ENCODE measurements at regions not wholly inside any gene's neighbourhood (a gene's known extent, or its start where the extent isn't known, plus 50 kb on each side); places are given as distances from the start of the nearest gene placed in this dataset.
"Not testable (repeated sequence)": the region's sequence is repeated elsewhere in the genome, so short reads cannot be mapped to it uniquely, and the experiment has no call there.

DNA sequence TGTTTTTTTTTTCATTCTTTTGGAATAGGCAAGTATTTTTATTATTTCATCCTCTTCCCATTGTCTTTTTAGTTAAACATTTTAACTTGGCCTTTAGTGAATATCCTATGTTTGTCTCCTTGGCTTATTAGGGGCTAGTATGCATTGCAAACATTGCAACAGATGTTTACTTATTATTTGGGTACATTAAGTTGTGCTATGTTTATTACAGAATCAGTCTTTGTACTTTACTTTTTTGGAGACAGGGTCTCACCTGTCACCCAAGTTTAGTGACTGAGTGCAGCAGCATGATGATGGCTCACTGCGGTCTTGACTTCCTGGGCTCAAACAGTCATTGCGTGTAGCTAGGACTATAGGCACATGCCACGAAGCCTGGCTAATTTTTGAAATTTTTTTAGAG lies 51.1 kb upstream of the NUDT6 start:
- no peak for DNase-seq

- DNase-seq: no peak
Measured at GRCh38 chr4:122976111-122976510, 53.7 kb upstream of the NUDT6 start.

DNA sequence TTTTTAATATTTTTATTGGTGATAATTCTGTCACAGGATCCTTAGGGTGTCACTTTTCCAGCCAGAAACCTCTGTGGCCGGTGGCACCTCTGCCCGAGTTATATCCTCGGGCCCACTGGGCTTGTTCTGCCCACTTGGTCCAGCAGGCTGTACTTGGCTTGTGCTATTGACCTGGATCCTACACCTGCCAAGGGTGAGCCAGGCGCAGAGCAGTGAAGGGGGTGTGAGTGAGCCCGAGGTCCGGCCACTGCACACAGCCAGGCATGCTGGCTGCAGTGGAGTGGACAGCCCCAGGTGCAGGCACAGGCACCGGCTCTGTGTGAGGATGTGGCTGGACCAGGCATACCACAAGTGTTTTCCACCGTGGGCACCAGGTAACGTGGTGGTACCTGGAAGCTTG lies 54.7 kb upstream of the NUDT6 start:
- DNase-seq: no peak

DNA sequence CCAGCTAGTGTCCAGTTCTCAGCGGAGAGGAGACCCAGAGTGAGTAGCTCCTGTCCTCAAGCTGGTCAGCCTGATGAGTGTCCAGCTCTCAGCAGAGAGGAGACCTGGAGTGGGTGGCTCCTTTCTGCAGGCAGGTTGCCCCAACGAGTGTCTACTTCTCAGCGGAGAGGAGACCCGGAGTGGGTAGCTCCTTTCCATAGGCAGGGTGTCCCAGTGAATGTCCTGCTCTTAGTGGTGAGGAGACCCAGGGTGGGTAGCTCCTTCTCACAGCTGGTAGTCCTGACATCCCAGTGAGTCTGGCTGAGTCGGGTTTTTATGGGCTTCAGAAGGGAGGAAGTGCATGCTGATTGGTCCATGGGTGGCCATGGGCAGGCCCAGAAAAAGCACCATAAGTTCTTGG lies 55.7 kb upstream of the NUDT6 start:
- DNase-seq: no peak

DNA sequence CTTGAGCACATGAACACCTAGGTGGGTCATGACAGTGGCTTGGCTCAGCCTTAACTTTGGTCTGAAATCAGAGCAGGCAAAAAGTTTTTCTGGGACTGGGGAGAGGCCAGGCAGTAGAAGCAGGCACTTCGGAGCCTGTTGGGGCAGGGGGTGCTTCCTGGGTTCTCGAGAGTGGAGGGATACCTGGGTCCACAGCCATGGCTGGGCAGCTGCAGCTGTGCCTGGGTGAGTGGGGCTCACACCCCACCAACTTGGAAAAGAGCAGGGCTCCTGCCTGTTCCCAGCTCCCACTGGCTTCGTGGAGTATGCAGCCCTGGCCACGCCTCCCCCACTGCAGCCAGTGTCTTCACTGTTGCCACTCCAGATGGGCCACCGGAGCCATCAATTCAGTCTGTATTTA lies 56.4 kb upstream of the NUDT6 start:
- DNase-seq: no peak

- DNase-seq: no peak
Measured at GRCh38 chr4:122980860-122981259, 58.5 kb upstream of the NUDT6 start.

- DNase-seq: no peak
Measured at GRCh38 chr4:122988696-122989095, 66.3 kb upstream of the NUDT6 start.

DNA sequence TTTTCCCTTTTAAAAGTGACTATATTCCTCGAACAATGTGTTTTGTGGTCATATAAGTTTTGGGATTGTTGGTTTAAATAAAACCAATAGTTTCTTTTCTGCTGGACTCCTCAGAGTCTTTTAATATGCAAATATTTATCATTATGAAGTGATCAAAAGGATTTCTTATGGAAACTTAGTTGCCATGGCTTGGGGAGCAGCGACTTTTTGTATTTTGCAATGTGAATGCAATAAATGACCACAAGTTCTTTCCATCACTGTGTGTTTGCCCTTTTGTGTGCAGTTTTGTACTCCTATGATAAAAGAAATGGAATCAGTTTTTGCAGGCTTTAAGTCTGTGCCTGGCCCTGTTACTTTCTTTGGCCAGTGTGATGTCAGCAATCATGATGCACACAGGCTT lies 68.5 kb upstream of the NUDT6 start:
- DNase-seq: no peak

DNA sequence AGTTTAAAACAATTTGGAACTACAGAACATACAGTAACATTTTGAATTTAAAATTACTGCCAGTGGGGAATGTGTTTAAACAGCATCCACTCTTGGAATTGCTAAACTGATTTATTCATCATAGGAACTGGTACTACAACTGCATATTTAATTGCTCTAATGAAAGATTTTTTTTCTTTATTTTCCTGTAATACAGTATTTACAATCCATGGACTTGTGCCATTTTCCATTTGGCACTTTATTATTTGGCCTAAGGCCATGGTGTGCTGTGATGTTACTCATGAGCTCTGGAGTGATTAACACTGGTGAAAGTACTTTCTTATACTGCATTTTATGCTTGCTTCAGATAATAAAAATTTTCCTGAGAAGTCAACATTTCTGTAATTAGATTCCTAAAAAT lies 69.7 kb upstream of the NUDT6 start:
- no peak for DNase-seq

- DNase-seq: no peak
Measured at GRCh38 chr4:122992641-122993040, 70.2 kb upstream of the NUDT6 start.

DNA sequence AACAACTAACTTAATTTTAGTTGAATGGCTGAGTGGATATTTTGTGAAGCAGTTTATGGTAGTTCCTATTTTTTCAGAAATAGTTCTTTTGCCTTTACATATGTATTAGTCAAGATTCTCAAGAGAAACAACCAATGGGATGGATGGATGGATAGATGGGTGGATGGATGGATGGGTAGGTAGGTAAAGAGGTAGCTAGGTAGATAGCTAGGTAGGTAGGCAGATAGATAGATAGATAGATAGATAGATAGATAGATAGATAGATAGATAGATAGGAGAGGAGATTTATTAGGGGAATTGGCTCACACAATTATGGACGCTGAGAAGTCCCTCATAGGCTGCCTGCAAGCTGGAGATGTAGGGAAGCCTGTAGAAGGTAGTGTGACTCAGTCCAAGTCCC lies 74.0 kb upstream of the NUDT6 start:
- DNase-seq: no peak

DNA sequence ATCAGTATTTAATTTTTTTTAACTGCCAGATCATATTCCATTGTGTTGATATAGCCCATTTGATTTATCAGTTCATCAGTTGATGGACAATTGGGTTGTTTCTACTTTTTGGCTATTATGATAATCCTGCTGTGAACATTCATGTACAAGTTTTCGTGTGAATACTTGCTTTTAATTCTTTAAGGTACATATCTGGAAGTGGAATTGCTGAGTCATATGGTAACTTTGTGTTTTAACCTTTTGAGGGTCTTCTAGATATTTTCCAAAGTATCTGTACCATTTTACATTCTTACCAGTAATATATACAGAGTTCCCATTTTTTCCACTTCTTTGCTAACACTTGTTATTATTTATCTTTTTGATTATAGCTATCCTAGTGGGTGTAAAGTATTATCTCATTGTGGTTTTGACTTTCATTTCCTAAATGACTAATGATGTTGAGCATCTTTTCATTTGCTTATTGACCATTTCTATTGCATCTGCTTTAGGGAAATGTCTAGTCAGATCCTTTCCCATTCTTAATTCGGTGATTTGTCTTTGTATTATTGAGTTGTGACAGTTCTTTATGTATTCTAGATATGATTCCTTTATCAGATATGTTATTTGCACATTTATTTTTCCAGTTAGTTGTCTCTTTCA lies 75.2 kb upstream of the NUDT6 start:
- no peak for DNase-seq

DNA sequence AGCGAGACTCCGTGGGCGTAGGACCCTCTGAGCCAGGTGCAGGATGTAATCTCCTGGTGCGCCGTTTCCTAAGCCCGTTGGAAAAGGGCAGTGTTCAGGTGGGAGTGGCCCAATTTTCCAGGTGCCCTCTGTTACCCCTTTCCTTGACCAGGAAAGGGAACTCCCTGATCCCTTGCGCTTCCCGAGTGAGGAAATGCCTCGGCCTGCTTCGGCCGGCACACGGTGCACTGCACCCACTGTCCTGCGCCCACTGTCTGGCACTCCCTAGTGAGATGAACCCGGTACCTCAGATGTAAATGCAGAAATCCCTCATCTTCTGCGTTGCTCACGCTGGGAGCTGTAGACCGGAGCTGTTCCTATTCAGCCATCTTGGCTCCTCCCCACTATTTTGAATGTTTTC lies 81.7 kb upstream of the NUDT6 start:
- DNase-seq: not testable (repeated sequence)

DNA sequence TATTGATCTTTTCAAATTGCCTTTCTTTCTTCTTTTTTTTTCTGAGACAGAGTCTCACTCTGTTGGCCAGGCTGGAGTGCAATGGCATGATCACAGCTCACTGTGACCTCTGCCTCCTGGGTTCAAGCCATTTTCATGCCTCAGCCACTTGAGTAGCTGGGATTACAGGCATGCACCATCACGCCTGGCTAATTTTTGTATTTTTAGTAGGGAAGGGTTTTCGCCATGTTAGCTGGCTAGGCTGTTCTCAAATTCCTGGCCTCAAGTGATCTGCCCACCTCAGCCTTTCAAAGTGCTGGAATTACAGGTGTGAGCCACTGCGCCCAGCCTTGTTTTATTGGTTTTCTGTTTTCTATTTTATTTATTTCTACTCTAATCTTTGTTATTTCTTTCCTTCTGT lies 82.7 kb upstream of the NUDT6 start:
- DNase-seq: not testable (repeated sequence)

- DNase-seq: no peak
Measured at GRCh38 chr4:123007679-123008078, 85.3 kb upstream of the NUDT6 start.

DNA sequence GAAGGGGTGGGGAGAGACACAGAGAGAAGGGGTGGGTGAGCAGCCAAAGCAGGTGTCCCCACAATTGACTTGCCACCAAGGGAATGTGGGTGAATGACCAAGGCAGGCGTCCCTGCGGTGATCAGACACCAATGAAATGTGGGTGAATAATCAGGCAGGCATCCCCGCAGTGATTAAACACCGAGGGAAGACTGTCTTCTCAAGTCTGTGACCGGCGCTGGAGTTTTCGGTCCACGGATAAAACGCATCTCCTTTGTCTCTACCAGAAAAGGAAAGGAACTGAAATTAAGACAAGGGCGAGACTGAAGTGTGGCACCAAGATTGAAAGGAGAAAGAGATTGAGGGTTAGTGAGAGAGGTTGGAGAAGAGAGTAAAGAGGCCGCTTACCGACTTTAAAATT lies 90.0 kb upstream of the NUDT6 start:
- not testable (repeated sequence) for DNase-seq

GRCh38 chr4:123014038-123014437 lies 91.6 kb upstream of the NUDT6 start:
- DNase-seq: no peak

GRCh38 chr4:123017078-123017477 lies 94.7 kb upstream of the NUDT6 start:
- no peak for DNase-seq

- no peak for DNase-seq
Measured at GRCh38 chr4:123017636-123018395, 95.4 kb upstream of the NUDT6 start.

- no peak for DNase-seq
Measured at GRCh38 chr4:123018396-123018775, 96.0 kb upstream of the NUDT6 start.

DNA sequence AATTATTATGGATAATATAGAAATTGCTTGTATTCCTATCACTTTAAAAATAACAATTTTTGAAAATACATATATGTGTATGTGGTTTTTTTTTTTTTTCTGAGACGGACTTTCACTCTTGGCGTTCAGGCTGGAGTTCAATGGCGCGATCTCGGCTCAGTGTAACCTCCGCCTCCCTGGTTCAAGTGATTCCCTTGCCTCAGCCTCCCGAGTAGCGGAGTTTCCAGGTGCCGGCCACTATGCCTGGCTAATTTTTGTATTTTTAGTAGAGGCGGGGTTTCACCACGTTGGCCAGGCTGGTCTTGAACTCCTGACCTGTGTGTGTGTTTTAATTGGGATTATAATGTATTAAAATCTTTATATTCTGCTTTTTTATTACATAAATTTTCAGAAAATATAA lies 97.9 kb upstream of the NUDT6 start:
- DNase-seq: no peak

DNA sequence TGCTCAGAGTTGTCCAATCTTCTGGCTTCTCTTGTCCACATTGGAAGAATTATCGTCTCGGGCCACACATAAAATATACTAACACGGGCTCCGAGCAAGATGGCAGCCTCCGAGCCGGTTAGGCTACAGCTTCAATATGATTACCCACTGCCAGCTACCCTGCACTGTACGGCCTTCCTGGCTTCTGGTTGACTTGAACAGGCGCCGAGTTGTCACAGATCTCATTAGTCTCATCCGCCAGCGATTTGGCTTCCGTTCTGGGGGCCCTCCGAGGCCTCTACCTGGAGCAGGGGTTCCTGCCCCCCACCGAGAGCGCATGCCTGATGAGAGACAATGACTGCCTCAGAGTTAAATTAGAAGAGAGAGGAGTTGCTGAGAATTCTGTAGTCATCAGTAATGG lies 101.2 kb upstream of the NUDT6 start:
- DNase-seq: no peak

DNA sequence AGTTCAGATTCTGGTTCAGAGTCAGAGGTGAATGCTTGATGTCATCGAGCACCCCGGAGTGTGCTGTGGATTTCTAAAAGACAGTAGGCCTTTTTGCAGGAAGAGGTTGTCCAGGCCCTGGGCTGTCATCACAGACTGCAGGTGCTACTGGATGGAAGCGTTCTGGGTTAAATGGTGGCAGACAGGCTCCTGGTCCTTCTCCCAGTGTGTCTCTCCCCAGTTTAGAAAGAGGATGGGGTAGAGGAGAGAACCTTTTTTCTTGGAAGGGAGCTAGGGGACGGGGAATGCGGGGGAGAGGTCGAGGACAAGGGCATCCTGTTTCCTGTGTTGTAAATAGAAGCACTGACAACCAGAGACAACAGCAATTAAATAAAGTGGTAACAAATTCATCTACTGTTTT lies 102.3 kb upstream of the NUDT6 start:
- DNase-seq: no peak

GRCh38 chr4:123025398-123025797 lies 103.0 kb upstream of the NUDT6 start:
- no peak for DNase-seq

DNA sequence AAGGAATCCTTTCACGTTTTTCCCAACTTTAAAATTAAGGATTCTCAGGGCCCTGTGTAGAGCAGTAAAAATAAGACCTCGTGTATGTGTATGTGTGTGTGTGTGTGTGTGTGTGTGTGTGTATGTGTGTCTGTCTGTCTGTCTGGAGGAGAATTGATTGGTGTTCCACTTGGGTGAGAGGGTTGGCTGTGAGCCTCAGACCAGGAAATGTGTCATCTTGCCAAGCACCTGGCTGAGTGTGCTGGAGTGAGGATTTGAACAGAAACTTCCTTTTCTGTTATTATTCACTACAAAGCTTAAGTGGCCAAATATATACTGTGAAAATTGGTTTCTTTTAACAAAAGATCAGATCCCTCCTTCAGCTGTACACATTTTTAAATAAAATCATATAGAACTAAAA lies 103.6 kb upstream of the NUDT6 start:
- not testable (repeated sequence) for DNase-seq

Data from DMS153 (cell line).